SK-N-SH treated with all-trans-retinoic acid at 6 μM for 48 hours (cell line): ENCODE measurements at regions not wholly inside any gene's neighbourhood (a gene's known extent, or its start where the extent isn't known, plus 50 kb on each side); places are given as distances from the start of the nearest gene placed in this dataset.

Source experiments
- ARNTL ChIP-seq: fragments of 450-650 bp; formaldehyde crosslinking; IDR thresholded peaks from 2 replicates; pipeline ENCODE4 v1.5.0; 2020; ENCODE audit warnings: low read depth, mild to moderate bottlenecking, moderate library complexity, borderline replicate concordance
- BACH2 ChIP-seq: fragments of 250-450 bp; sonication (Bioruptor Pico); IDR thresholded peaks from 2 replicates; pipeline ENCODE4 v1.9.0; 2021; ENCODE audit warnings: mild to moderate bottlenecking, borderline replicate concordance
- CREB5 ChIP-seq: fragments of 250-450 bp; sonication (Bioruptor Pico); IDR thresholded peaks from 2 replicates; pipeline ENCODE4 v1.5.1; 2020; ENCODE audit warnings: low read depth, mild to moderate bottlenecking, moderate library complexity
- CSRNP3 ChIP-seq: fragments of 250-450 bp; sonication (Bioruptor Pico); IDR thresholded peaks from 2 replicates; pipeline ENCODE4 v1.5.1; 2021; ENCODE audit warnings: mild to moderate bottlenecking, moderate library complexity
- PATZ1 ChIP-seq: fragments of 250-450 bp; sonication (Bioruptor Pico); IDR thresholded peaks from 2 replicates; pipeline ENCODE4 v1.8.0; 2020; ENCODE audit warnings: mild to moderate bottlenecking, moderate library complexity, borderline replicate concordance
- PPARA ChIP-seq: fragments of 250-450 bp; sonication (Bioruptor Pico); IDR thresholded peaks from 2 replicates; pipeline ENCODE4 v1.5.0; 2020; ENCODE audit warnings: mild to moderate bottlenecking, borderline replicate concordance
- SNAI2 ChIP-seq: fragments of 250-450 bp; sonication (Bioruptor Pico); IDR thresholded peaks from 2 replicates; pipeline ENCODE4 v1.5.0; 2020; ENCODE audit warnings: mild to moderate bottlenecking, moderate library complexity
- ZC3H10 ChIP-seq: fragments of 250-450 bp; sonication (Bioruptor Pico); IDR thresholded peaks from 2 replicates; pipeline ENCODE4 v1.5.1; 2021; ENCODE audit warnings: mild to moderate bottlenecking, moderate library complexity
- ZFP3 ChIP-seq: fragments of 250-450 bp; sonication (Bioruptor Pico); IDR thresholded peaks from 2 replicates; pipeline ENCODE4 v1.5.0; 2020; ENCODE audit warnings: mild to moderate bottlenecking, moderate library complexity
- ZFP30 ChIP-seq: fragments of 450-650 bp; formaldehyde crosslinking; IDR thresholded peaks from 2 replicates; pipeline ENCODE4 v1.5.0; 2022; ENCODE audit warnings: mild to moderate bottlenecking, moderate library complexity

- TF ChIP-seq CSRNP3 (CRISPR knock-in tag) (no peak), PPARA (CRISPR knock-in tag) (no peak), CREB5 (CRISPR knock-in tag) (no peak), ZFP3 (no peak), ZFP30 (CRISPR knock-in tag) (no peak), BACH2 (CRISPR knock-in tag) (no peak), ARNTL (CRISPR knock-in tag) (no peak), PATZ1 (CRISPR knock-in tag) (no peak), SNAI2 (CRISPR knock-in tag) (no peak), ZC3H10 (CRISPR knock-in tag) (no peak)
Observed at GRCh38 chr2:8438996-8439395, 242.9 kb upstream of the ID2 start.
